GM18517 (cell line): ENCODE measurements at regions not wholly inside any gene's neighbourhood (a gene's known extent, or its start where the extent isn't known, plus 50 kb on each side); places are given as distances from the start of the nearest gene placed in this dataset.

Experiments used
- ATAC-seq: cut with Tn5 transposase; IDR thresholded peaks from one replicate; pipeline ENCODE4 v1.9.1; 2021; ENCODE audit warnings: mild to moderate bottlenecking, moderate library complexity; ENCODE audit not compliant: unreplicated experiment

DNA sequence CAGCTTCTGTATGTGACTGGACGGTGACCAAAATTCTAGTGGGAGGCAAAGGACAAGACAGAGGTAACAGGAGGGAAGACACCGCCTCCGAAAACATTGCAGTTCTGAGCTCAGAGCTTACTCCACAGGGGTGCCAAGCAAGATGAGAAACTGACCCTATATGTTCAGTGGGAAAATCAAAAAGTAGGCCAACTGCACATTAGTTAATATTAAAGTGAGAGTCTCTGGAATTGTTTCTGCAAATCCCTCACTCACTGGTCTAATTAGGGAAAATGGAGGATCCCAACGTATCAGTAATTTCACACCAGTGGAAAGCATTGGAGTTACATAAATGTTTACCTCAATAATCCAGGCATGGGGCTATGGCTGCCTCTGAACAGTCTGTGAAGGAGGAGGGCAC, 313.3 kb upstream of the KCNH8 start:
- no peak for ATAC-seq

DNA sequence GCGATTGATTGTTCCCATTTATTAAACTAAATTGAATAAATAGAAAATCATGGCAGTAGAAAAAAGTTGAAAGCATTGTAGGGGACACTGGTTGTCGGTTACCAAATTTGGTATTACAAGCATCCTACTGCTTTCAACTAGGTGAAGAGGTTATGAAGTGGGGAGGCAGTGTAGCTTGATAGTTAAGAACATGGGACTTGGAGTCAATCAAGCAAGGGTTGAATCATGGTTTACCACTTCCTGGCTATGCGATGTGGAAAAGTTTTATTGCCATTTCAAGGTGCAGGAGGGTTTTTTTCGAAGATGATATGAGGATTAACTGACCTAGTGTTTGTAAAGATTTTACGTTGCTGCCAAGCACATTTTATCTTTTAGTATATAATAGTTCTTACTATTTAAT, 318.2 kb upstream of the KCNH8 start:
- no peak for ATAC-seq

DNA sequence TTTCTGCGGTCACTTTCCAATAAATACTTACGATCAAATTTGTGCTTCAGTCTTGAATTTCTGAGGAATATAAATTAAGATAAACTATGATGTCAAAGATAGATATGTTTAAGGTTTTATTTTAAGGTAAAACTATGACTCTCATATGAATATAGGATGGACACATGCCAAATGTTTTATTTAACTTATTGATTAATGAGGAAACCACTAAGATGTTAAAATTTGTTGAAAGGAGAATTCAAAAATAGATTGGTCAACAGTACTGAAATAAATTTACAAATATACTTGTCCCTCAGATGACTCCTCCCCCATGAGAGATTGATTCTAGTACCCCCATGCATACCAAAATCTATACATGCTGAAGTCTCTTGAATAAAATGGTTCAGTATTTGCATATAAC, 319.7 kb upstream of the KCNH8 start:
- no peak for ATAC-seq

DNA sequence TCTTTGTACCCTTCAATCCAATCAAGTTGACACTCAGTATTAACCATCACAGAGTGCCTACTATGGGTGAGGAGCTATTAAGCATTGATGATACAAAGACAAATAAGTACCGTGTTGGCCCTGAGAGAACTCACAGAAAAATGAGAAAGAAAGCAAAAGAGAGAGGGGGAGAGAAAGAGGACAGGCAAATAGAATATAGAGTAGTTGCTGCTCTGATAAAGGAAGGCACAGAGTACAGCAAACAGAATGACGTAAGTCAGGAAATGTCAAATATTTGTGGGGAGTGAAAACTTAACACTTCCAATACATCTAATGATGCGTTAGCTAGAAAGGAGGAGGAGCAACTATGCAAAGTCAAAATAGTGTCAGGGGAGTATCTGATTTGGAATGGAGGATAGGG, 320.6 kb upstream of the KCNH8 start:
- ATAC-seq: no peak

DNA sequence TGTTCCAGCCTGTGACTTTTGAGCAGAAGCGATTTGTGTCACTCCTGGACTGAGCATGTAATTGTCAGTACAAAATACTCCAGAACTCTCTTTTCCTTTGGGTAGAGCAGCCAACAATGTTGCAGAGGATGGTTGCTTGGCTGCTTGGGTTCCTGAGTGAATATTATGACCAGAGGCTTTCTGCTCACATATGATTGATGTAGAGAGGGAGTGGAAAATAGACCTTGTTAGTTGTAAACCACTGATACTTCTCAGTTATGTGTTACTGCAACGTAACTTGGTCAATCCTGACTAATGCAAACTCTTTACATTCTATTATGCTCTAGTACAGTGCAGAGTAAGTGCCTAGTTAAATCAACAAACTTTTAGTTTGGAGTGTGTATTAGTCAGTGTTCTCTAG, 322.6 kb upstream of the KCNH8 start:
- ATAC-seq: no peak

DNA sequence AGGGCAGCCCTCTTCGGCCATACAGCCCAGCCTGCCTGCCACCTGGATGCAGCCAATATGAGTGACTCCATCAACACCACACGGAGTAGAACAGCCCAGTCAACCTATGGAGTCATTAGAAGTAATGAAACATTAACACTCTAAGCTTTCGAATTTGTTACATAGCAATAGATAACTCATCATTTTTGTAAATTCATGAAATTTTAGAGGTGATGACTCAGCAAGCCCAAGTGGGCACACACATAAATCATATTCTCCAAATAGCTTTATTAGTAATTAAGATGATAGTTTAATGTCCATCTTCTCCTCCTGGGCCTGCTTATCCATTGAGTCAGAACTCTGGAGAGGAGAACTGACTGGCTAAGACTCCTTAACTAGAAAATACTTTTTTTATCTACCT, 335.0 kb upstream of the KCNH8 start:
- no peak for ATAC-seq

DNA sequence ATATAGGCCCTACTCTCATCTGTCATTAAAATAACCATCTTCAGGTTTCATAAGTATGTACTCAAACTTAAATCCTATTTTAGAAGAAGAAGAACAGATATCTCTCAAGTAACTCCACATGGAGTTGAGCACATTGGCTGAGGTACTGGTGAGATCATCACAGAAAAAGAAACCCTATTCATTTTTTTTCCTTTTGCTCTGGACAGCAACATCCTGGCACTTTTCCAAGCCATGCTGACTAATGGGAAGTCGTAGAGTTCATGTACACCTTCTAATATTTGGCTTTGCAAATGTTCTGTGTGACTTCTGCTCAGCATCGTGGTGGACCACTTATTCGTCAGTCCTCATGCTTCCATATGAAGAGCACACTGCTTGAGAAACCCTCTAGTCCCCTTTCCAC, 336.0 kb upstream of the KCNH8 start:
- ATAC-seq: no peak

DNA sequence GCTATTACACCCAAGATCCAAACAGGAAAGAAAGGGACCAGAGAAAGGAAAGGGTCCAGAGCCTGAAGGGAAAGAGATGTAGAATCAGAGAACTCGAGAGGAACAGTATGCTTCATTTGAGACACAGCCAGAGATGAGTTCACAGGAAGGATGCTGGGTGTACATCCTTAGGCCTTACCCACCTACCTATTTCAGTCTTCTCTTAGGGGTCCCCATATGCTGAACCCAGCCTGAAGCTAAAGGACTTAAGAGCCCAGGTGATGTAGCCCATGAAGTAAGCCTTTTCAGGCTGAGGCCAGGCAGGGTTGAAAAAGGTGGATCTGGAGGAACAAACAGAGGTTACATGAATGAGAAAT, 338.0 kb upstream of the KCNH8 start:
- ATAC-seq: no peak

DNA sequence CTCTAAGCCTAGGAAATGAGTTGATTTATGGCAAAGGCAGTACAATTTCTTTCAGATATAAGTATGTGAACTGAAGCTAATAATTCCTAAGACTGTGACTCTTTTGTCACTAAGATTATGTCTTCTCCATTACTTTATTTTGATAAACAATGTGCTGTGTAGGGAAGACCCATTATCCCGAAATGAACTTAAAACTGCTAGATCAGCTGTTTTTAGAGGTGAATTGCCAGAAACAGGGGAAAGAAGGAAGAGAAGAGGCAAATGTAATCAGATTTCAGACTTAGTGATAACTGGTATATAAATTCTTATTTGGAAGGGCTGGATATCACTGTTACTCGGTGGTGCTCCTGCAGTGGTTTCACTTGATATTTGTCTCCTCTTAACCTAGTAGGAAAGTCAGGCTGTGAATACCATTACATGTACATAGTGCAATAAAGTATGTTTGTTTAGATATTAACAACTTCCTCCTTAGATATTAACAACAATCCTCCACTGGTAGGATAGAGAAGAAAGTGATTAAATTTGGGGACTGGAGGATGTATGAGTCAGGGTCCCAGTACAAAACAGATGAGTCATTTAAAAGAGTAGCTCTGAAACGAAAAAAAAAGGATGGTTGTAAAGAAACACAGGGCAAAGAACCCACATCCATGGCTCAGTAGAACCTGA, 338.5 kb upstream of the KCNH8 start:
- no peak for ATAC-seq

DNA sequence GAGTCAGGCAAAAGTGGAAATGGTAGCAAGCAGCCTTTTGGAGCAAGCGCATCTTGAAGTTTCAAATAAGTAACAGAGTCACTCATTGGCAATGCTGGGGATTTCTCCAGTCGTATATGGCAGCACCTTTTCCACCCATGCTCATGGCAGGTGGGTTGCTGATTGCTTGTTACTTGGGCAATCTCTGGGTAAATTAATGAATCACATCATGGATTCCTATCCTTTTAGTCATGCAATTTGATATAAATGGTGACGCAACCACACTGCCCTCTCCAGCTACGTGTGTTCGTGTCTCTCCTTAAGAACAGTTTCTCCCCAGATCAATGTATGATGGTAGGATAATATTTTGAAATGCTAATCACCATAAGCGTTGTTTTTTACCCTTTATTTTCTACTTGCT, 339.9 kb upstream of the KCNH8 start:
- ATAC-seq: no peak

DNA sequence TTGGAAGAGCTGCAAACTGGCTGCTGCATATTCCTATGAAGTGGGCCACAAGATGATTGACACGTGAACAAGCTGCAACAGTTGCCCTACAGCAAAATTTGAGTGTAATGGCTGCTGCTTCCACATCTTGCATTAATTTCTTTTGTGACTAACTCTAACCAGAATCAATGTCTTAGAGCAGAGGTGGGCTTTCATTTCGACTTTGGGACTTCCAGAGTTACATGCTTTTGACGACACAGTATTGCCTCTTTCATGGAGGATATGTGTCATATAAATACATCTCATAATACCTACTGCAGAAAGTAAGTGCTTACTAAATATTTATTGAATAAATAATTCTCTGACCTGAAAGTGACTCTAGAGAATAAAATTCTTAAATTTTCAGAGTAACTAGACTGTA, 340.7 kb upstream of the KCNH8 start:
- no peak for ATAC-seq

DNA sequence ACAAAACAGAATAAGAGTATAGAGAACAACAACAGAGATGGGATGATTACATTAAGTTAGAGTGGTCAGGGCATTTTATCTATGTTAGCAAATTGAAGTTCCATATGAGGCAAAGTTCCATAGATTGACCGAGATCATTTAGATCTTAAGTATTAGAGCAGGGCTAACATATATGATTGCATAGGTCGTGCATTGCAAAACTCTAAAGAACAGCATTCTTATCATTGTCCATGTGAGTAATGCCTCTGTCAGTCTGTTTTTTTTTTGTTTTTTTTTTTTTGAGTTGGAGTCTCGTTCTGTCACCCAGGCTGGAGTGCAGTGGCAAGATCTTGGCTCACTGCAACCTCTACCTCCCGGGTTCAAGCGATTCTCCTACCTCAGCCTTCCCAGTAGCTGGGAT, 341.7 kb upstream of the KCNH8 start:
- no peak for ATAC-seq

DNA sequence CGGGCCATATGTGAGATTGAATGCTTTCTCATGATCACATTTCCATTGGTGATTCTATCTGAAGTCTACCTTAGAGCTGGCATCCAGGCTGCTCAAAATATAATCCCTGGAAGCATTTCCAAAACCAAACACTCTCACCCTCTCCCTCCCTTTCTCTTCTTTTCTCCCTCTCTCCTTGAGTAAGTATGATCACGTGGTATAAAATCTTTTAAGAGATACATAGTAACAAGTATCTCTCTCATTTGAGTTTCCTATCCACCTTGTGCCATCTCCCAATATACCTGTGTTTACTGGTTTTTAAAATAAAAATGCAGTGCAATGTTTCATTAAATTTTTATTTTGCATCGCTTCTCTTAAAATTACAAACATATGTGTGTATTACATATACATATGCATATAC, 350.9 kb upstream of the KCNH8 start:
- no peak for ATAC-seq

DNA sequence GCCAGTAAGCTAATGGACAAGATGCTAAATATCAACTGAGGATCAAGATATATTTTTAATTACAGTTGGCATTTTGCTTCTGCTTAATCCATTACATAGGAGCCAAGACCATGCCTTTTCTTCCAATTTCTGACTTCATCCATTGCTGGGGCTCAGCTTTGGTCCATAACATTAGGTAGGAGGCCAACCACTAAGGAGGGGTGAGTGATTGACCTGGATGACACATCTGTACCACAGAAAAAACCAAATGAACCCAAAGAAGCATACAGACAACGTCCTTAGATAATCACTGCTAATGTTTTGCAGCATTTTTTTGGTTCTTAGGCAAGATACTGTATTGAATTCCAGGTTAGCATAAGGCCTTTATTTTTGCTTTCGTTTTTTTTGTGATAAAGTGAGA, 353.2 kb upstream of the KCNH8 start:
- no peak for ATAC-seq

DNA sequence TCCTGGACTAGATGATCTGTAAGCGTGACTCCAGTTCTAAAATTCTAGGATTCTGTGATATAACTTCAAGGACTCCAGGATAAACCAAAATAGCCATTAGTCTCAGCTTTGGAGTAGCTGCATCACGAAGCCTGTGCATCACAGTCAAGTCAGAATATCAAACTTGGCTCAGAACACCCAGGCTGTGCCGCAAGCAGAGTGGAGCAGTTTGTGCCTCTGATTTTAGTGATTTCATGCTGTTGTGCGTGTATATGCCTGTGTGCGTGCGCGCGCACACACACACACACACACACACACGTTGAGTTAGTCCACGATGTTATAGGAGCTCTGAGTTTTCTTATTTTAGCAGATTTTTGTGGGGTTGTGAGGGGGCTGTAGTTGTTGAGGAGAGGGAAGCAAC, 356.6 kb upstream of the KCNH8 start:
- no peak for ATAC-seq

DNA sequence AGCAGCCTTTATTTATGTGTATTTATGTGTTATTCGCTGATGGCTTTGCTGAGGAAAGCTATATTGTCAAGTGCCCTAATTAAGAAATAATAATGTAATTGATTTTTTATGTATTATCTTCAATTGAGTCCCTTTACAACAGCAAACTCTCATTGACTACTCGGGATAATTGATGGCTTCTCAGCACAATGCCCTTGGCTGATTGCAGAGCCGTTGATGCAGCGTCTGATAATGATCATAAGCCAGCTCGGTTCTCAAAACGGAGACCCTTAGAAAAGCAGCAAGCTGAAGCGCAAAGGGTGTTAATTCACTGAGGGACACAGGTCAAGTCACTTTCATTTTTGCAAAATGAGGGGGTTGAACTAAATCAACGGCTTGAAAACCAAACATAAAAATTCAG, 357.1 kb upstream of the KCNH8 start:
- ATAC-seq: no peak

DNA sequence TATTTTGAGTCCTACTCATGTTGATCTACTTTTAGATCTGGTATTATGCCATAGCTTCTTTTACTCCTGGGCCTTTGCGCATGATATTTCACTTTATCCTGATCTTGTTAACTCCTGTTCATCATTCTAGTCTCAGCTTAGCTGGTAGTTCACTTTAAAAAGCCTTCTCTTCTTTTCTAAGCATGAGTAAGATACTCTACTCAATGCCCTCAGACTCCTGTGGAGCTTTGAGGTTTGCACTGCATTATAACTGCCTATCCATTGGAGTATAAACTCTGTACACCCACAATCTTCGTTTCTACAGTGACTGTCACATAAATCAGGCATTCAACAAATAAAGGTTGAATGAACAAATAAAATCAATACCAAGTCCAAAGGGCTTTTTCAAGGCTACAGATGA, 357.9 kb upstream of the KCNH8 start:
- ATAC-seq: no peak

DNA sequence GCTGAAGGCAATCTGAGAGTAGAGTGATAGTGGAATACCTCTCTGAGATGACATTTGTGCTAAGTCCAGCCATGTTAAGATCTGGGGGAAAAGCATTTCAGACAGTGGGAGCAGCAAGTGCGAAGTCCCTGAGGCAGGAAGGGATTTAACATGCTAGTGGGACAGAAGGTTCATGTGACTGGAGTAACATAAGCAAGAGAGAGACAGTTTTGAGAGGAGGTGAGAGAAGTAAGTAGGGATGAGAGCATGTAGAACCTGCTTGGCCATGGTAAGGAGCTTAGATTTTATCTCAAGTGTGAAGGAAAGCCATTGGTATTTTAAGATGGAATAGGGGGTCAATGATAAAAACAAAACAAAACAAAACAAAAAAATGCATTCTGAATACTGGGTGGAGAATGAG, 358.6 kb upstream of the KCNH8 start:
- no peak for ATAC-seq

DNA sequence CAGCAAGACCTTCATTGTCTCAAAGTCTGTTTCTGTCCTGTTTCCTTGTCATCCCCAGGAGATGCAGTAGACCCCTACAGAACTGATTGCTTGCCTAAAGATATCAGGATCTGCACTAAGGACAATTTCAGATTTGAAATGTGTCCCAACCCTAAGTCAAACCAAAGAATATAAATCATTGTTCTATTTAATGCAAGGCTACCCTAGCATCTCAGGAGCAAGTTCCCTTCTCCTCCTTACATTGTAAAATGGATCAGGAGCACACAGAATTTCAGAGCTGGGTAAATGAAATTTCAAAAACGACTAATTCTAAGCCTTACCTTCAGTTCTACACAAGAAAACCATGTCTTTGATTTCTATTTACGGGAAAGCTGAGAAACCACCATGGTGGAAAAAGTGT, 360.9 kb upstream of the KCNH8 start:
- ATAC-seq: no peak

DNA sequence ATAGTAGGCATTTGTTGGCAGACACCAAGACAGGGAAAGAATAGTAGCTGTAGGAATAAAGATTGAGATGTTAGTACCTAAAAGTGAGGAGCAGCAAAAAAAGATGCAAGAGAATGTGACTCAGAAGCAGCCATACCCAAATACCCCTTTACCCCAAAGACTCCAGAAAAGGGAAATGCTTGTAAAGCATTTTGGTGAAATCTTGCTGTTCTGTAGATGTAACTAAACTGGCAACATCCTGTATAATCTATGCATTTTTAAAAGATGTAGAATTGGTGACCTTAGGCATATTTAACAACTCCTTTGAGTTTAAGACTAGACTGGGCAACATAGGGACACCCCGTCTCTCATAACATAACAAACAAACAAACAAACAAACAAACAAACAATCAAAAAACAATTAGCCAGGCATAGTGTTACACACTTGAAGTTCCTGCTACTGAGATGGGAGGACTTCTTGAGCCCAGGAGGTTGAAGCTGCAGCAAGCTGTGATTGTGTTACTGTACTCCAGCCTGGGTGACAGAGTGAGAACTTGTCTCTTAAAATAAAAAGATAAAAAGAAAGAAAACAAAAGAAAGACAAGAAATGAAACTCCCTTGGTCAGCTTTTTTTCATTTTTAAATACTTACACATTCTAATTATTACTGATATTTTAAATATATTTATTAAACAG, 361.5 kb upstream of the KCNH8 start:
- no peak for ATAC-seq

DNA sequence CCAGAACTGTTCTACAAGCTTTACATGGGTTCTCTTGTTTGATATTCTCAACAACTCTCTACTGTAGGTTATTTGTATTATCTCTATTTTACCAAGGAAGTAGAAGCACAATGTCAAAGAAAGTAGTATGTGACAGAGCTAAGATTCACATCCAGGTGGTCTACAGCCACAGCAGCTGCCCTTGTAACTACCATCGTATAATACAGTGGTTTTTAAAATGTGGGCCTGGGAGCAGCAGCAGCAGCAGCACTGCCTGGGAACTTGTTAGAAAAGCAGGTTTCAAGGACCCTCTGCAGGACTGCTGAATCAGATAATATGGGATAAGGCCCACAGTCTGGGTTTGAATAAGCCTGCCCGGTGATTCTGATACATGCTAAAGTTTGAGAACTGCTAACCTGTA, 357.1 kb upstream of the SATB1 start:
- ATAC-seq: no peak

DNA sequence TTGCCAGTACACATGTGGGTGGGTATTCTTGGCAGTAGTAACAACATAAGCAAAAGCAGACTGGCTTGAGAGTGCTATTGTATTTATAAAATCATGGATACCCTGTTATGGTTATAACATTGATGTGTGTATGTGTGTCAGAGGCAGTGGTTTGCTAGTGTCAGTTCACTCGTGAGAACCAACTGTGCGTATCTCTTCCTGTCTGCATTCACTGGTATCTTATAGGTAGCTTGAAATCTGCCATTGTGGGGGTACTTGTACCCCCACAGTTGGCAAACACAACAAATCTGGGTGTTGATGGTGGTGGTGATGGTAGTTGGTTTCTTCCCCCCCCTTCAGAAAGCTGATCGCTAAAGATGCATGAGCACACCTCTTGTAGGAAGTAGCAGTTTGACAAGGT, 355.8 kb upstream of the SATB1 start:
- no peak for ATAC-seq

DNA sequence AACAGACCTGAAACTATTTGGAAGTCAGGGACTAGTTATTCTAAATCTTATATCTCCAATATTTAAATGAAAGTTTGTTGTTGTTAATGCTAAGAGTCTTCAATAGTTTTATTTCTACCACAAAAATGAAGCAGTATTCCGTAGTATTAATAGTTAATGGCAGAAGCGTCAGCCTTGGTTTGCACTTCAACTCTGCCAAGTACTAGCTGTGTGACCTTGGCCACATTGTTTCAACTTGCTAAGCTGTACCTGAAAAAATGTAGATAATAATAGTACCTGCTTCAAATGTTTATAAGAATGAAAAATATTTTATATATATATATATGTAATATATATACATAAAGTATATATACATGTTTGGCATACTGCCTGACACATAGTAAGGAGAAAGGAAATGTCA, 354.6 kb upstream of the SATB1 start:
- ATAC-seq: no peak
